SU-DHL-6 (cell line): ENCODE measurements at regions not wholly inside any gene's neighbourhood (a gene's known extent, or its start where the extent isn't known, plus 50 kb on each side); places are given as distances from the start of the nearest gene placed in this dataset.

ENCODE experiments used
- H2AFZ ChIP-seq: fragments of 200-600 bp; sonication (generic); 2 replicates; pipeline ENCODE4 v1.6.1; 2014; ENCODE audit warnings: low read depth, mild to moderate bottlenecking, moderate library complexity, mixed read lengths, antibody characterized with exemption, low read length; ENCODE audit not compliant: severe bottlenecking
- H3F3A ChIP-seq: fragments of 200-600 bp; shearing (Covaris generic); 2 replicates; pipeline ENCODE4 v1.6.0; 2016; ENCODE audit warnings: antibody characterized with exemption, mild to moderate bottlenecking; ENCODE audit not compliant: insufficient read depth
- H3K27ac ChIP-seq: fragments of 200-600 bp; sonication (generic); 2 replicates; pipeline ENCODE4 v1.5.1; 2016; ENCODE audit warnings: low read depth, mild to moderate bottlenecking, low read length, moderate library complexity, mixed read lengths
- H3K27me3 ChIP-seq: fragments of 200-600 bp; sonication (generic), shearing (Covaris generic); 2 replicates; pipeline ENCODE4 v1.6.0; 2014; ENCODE audit warnings: mild to moderate bottlenecking, low read length
- H3K36me3 ChIP-seq: fragments of 200-600 bp; sonication (generic); 2 replicates; pipeline ENCODE4 v1.6.1; 2014; ENCODE audit warnings: mild to moderate bottlenecking, low read length, mixed read lengths
- H3K4me2 ChIP-seq: fragments of 300-600, 200-600 bp; shearing (Covaris generic), sonication (generic); 2 replicates; pipeline ENCODE4 v1.6.0; 2014; ENCODE audit warnings: low read length, low read depth, mild to moderate bottlenecking; ENCODE audit not compliant: poor library complexity, severe bottlenecking
- H3K4me3 ChIP-seq: fragments of 200-600 bp; sonication (generic); 2 replicates; pipeline ENCODE4 v1.5.1; 2014; ENCODE audit warnings: antibody characterized with exemption, low read length, mild to moderate bottlenecking, mixed read lengths; ENCODE audit not compliant: insufficient read depth, poor library complexity, severe bottlenecking
- H3K79me2 ChIP-seq: fragments of 200-600 bp; sonication (generic); 2 replicates; pipeline ENCODE4 v1.6.1; 2014; ENCODE audit warnings: mild to moderate bottlenecking, low read length, moderate library complexity; ENCODE audit not compliant: insufficient read depth
- H3K9ac ChIP-seq: fragments of 200-600 bp; sonication (generic); 2 replicates; pipeline ENCODE4 v1.7.0; 2014; ENCODE audit warnings: mild to moderate bottlenecking, low read length
- H3K9me2 ChIP-seq: fragments of 200-600 bp; sonication (generic); replicated peaks from 2 replicates; pipeline ENCODE4 v1.6.1; 2014; ENCODE audit warnings: low read length; ENCODE audit not compliant: insufficient read depth
- H3K9me3 ChIP-seq: fragments of 200-600 bp; sonication (generic); 2 replicates; pipeline ENCODE4 v1.6.1; 2014; ENCODE audit warnings: low read length, mixed read lengths; ENCODE audit not compliant: insufficient read depth
- H4K20me1 ChIP-seq: fragments of 200-600 bp; sonication (generic); 2 replicates; pipeline ENCODE4 v1.6.1; 2014; ENCODE audit warnings: low read depth, mild to moderate bottlenecking, antibody characterized with exemption, low read length, moderate library complexity, mixed read lengths
- CTCF ChIP-seq: fragments of 200-600 bp; sonication (generic); IDR thresholded peaks from one replicate; pipeline ENCODE4 v1.5.1; 2017; ENCODE audit warnings: antibody characterized with exemption, mild to moderate bottlenecking, low read length, moderate library complexity; ENCODE audit not compliant: insufficient read depth, poor library complexity, severe bottlenecking
- EZH2phosphoT487 ChIP-seq: fragments of 200-600 bp; sonication (generic), shearing (Covaris generic); conservative IDR thresholded peaks from 2 replicates; pipeline ENCODE4 v1.6.1; 2018; ENCODE audit warnings: mild to moderate bottlenecking, antibody characterized with exemption, low read length, moderate library complexity, mixed read lengths

DNA sequence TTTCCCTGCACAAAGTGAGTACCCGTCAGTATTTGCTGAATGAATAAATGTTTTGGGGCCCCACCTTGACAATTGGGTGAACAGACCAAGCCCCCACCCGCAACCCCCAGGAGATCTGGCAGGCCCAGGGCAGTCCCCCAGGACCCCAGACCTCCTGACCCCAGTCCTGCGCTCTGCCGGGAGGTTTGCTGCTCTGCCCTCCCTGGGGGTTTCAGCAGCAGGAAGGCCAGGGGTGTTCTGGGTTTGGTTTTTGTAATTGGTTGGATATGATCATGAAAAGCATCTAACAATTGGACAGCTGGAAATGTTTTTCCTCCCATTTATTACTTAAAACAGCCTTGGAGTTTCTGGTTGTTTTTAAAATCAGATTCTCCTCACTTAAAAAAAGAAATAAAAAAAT lies 193.8 kb downstream of the URI1 start:
- Histone ChIP-seq H3K27ac (no peak overlapping the region), H3K4me2 (no peak overlapping the region), H3K36me3 (no peaks in the 10 kb centered on the region), H3K4me3 (no peak overlapping the region), H4K20me1 (no peaks in the 10 kb centered on the region), H3K27me3 (no peaks in the 10 kb centered on the region), H3K9ac (no peak overlapping the region), H3K9me3 (no peaks in the 10 kb centered on the region), H3K9me2 (no peaks in the 10 kb centered on the region), H3K79me2 (no peaks in the 10 kb centered on the region), H3F3A (no peaks in the 10 kb centered on the region), H2AFZ (no peak overlapping the region)
- TF ChIP-seq EZH2phosphoT487 (no peak), CTCF (no peak)

DNA sequence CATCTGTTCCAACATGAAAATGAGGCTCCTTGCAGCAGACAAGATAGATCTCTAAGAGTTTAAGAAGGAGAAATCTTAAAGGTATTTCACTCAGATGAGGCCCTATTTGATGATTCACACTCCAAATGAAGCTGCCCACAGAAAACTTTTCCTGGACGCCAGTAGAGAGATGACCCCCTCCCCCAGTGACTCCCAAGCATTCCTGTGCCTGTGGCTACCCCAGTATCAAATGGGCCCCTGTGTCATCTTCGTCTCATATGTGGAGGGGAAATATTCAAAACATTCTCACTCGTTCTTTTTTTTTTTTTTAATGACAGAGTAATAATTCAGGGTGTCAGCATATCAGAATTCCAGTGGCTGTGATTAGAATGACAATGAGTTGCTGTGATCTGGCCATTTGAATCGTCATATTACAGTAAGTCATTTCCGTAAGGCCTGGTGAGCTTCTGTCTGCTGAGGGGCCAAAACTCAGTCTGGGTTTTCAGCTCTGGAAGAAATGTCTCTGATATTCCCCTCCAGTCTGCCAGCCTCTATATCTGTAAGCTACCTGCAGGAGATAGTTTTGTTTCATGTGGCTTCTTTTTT lies 194.7 kb downstream of the URI1 start:
- Histone ChIP-seq H2AFZ (no peak overlapping the region), H4K20me1 (no peaks in the 10 kb centered on the region), H3K4me3 (no peak overlapping the region), H3K9me2 (no peaks in the 10 kb centered on the region), H3K27ac (no peak overlapping the region), H3K36me3 (no peaks in the 10 kb centered on the region), H3K9me3 (no peaks in the 10 kb centered on the region), H3K27me3 (no peaks in the 10 kb centered on the region), H3K9ac (no peak overlapping the region), H3K79me2 (no peaks in the 10 kb centered on the region), H3K4me2 (no peak overlapping the region), H3F3A (no peaks in the 10 kb centered on the region)
- TF ChIP-seq CTCF (no peak), EZH2phosphoT487 (no peak)

DNA sequence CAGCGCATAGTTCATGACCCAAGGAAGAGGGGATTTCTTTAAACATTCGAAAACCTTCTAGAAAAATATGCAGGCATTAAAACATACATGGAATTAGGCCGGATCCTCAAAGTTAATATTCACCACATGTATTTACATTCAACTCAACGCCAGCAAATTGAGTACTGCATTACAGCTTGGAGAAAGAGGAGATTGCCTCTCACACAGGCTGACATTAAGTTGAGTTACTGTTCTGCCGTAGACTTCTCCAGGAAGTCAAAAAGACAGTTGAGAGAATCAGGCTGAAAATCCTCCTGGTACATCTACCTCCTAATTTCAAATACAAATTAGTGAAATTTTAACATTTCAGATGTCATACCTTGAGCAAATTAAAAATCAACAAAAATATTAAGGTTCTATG lies 195.7 kb downstream of the URI1 start:
- Histone ChIP-seq H3K27me3 (no peaks in the 10 kb centered on the region), H3K79me2 (no peaks in the 10 kb centered on the region), H3K9ac (no peak overlapping the region), H3K27ac (no peak overlapping the region), H3K9me3 (no peaks in the 10 kb centered on the region), H2AFZ (no peak overlapping the region), H3K4me2 (no peak overlapping the region), H4K20me1 (no peaks in the 10 kb centered on the region), H3K4me3 (no peak overlapping the region), H3F3A (no peaks in the 10 kb centered on the region), H3K36me3 (no peaks in the 10 kb centered on the region), H3K9me2 (no peaks in the 10 kb centered on the region)
- TF ChIP-seq EZH2phosphoT487 (no peak), CTCF (no peak)
